Nephron (organoid): ENCODE measurements at regions not wholly inside any gene's neighbourhood (a gene's known extent, or its start where the extent isn't known, plus 50 kb on each side); places are given as distances from the start of the nearest gene placed in this dataset.

Experiments
- H3K27ac Mint-ChIP-seq, 3 experiments: 2 replicates each; pipeline ENCODE4 v1.8.0; 2020; ENCODE audit warnings: mixed read lengths in 3 of 3, mild to moderate bottlenecking in 2 of 3, moderate library complexity in 1 of 3
- H3K27me3 Mint-ChIP-seq: 2 replicates; pipeline ENCODE4 v1.8.0; 2021; ENCODE audit warnings: low read depth, mild to moderate bottlenecking, moderate library complexity, mixed read lengths
- H3K36me3 Mint-ChIP-seq: 2 replicates; pipeline ENCODE4 v1.8.0; 2020; ENCODE audit warnings: low read depth, mixed read lengths
- H3K4me1 Mint-ChIP-seq: 2 replicates; pipeline ENCODE4 v1.8.0; 2020; ENCODE audit warnings: mixed read lengths
- H3K4me3 Mint-ChIP-seq, 3 experiments: 2 replicates each; pipeline ENCODE4 v1.8.0; 2020; ENCODE audit warnings: mild to moderate bottlenecking in 3 of 3, mixed read lengths in 3 of 3, moderate library complexity in 2 of 3
- H3K9me3 Mint-ChIP-seq: 2 replicates; pipeline ENCODE4 v1.8.0; 2020; ENCODE audit warnings: mixed read lengths
- CTCF ChIP-seq, 3 experiments: fragments of 200-600 bp; sonication (generic); IDR thresholded peaks; one replicate each; pipeline ENCODE4 v1.5.0; 2021; ENCODE audit warnings: antibody characterized with exemption in 3 of 3; ENCODE audit not compliant: unreplicated experiment in 3 of 3

GRCh38 chr2:37587817-37588216 lies 83.6 kb downstream of the CDC42EP3 start:
- Mint-ChIP-seq H3K4me1 (peaks cover 60% of the 10 kb centered on the region), H3K9me3 (peaks cover 3% of the 10 kb centered on the region), H3K27me3 (no peaks in the 10 kb centered on the region), H3K36me3 (no peaks in the 10 kb centered on the region), H3K27ac (no peak overlapping the region), H3K4me3 (no peak overlapping the region)
- no peak for TF ChIP-seq CTCF (IDR thresholded peaks at IDR 0.05; ENCODE audit: unreplicated experiment in 3 of 3)

GRCh38 chr2:37588316-37588777 lies 83.1 kb downstream of the CDC42EP3 start:
- Mint-ChIP-seq H3K27me3 (no peaks in the 10 kb centered on the region), H3K36me3 (no peaks in the 10 kb centered on the region), H3K27ac (no peak overlapping the region), H3K4me3 (no peak overlapping the region), H3K4me1 (peaks cover 55% of the 10 kb centered on the region), H3K9me3 (peaks cover 3% of the 10 kb centered on the region)
- no peak for TF ChIP-seq CTCF (IDR thresholded peaks at IDR 0.05; ENCODE audit: unreplicated experiment in 3 of 3)

GRCh38 chr2:37589298-37589697 lies 82.1 kb downstream of the CDC42EP3 start:
- no peak overlapping the region for H3K4me3 Mint-ChIP-seq
- no peak for TF ChIP-seq CTCF (IDR thresholded peaks at IDR 0.05; ENCODE audit: unreplicated experiment in 3 of 3)
- H3K27me3 Mint-ChIP-seq, result no peaks in the 10 kb centered on the region
- H3K27ac Mint-ChIP-seq, result no peak overlapping the region
- peaks cover 45% of the 10 kb centered on the region for H3K4me1 Mint-ChIP-seq
- no peaks in the 10 kb centered on the region for H3K36me3 Mint-ChIP-seq
- H3K9me3 Mint-ChIP-seq, result peaks cover 6% of the 10 kb centered on the region

GRCh38 chr2:37590119-37590571 lies 81.3 kb downstream of the CDC42EP3 start:
- H3K9me3 Mint-ChIP-seq, result peaks cover 12% of the 10 kb centered on the region
- no peak overlapping the region for H3K4me3 Mint-ChIP-seq
- peaks cover 40% of the 10 kb centered on the region for H3K4me1 Mint-ChIP-seq
- no peaks in the 10 kb centered on the region for H3K36me3 Mint-ChIP-seq
- H3K27ac Mint-ChIP-seq, result peak overlapping the region in 1 of 3 experiments; percentile 14
- no peak for TF ChIP-seq CTCF (IDR thresholded peaks at IDR 0.05; ENCODE audit: unreplicated experiment in 3 of 3)
- no peaks in the 10 kb centered on the region for H3K27me3 Mint-ChIP-seq
